ENCODE measurements at regions not wholly inside any gene's neighbourhood (a gene's known extent, or its start where the extent isn't known, plus 50 kb on each side); places are given as distances from the start of the nearest gene placed in this dataset.

DNA sequence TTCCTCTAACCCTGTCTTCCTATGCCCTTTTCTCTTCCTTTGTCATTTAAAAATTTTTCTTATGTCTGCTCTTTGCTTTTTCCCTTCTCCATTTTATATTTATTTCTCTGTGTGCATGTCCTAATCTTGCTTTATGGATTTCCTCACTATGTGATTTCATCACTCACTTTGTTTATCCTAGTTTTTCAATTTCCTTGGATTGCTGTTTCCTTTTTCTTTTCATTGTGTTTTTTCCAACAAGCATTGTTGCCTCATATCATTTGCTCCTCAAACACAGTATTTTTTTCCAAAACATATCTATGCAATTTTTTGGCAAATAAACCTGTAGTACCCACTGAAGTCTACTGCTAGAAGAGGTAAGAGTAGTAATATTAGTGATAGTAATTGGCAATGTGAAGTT lies 67.4 kb upstream of the PNPT1 start:
- DNase-seq = no peak
- CTCF ChIA-PET = no interaction called here
- H3K4me3 ChIP-seq (ENCODE audit: control insufficient read depth in 1 of 7, extremely low read depth in 1 of 7, insufficient read depth in 4 of 7, low read depth in 2 of 7, low read length in 6 of 7) = no peak overlapping the region
- no peaks in the 10 kb centered on the region for H3K9me3 ChIP-seq (ENCODE audit: control extremely low read depth in 1 of 5, control insufficient read depth in 4 of 5, insufficient read depth in 2 of 5, low read depth in 1 of 5, low read length in 4 of 5)
- H3K36me3 ChIP-seq (ENCODE audit: control insufficient read depth in 4 of 4, insufficient read depth in 4 of 4, low read length in 3 of 4) = no peaks in the 10 kb centered on the region
- no peaks in the 10 kb centered on the region for H3K4me1 ChIP-seq (ENCODE audit: control extremely low read depth in 1 of 4, control insufficient read depth in 4 of 4, insufficient read depth in 4 of 4, low read length in 3 of 4)
- POLR2A ChIA-PET = no interaction called here
- peaks cover 0 to 5% (median 0%) of the 10 kb centered on the region in 5 experiments for H3K27me3 ChIP-seq (replicated peaks in 2 of 5; ENCODE audit: control insufficient read depth in 4 of 5, insufficient read depth in 5 of 5, low read length in 4 of 5)
- no peak overlapping the region for H3K27ac ChIP-seq (ENCODE audit: insufficient read depth in 1 of 2, low read depth in 1 of 2, low read length in 2 of 2, poor library complexity in 1 of 2, severe bottlenecking in 2 of 2)

DNA sequence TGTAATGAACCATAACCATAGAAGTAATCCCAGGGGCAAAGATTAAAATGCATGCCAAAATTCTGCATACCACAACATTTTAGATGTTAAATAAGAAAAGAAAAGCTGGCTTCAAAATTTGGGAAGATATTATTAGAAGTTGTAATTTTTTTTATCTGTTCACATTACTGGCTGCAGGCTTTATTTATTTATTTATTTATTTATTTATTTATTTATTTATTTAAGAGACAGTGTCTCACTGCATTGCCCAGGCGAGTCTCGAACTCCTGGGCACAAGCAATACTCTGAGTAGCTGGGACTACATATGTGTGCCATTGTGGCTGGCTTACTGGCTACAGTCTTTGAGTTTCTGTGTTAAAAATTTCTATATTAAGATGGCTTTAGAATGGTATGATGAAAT lies 66.5 kb upstream of the PNPT1 start:
- H3K27ac ChIP-seq (ENCODE audit: insufficient read depth in 1 of 2, low read depth in 1 of 2, low read length in 2 of 2, poor library complexity in 1 of 2, severe bottlenecking in 2 of 2) = no peak overlapping the region
- 94% methylated on average over 2 of the region's 2 CpGs for WGBS (ENCODE audit: insufficient coverage)
- DNase-seq = no peak
- H3K4me1 ChIP-seq (ENCODE audit: control extremely low read depth in 1 of 4, control insufficient read depth in 4 of 4, insufficient read depth in 4 of 4, low read length in 3 of 4) = no peaks in the 10 kb centered on the region
- ChIA-PET POLR2A (no interaction called here), CTCF (no interaction called here)
- no peak overlapping the region for H3K4me3 ChIP-seq (ENCODE audit: control insufficient read depth in 1 of 7, extremely low read depth in 1 of 7, insufficient read depth in 4 of 7, low read depth in 2 of 7, low read length in 6 of 7)
- peaks cover 0 to 5% (median 0%) of the 10 kb centered on the region in 5 experiments for H3K27me3 ChIP-seq (replicated peaks in 2 of 5; ENCODE audit: control insufficient read depth in 4 of 5, insufficient read depth in 5 of 5, low read length in 4 of 5)
- no peaks in the 10 kb centered on the region for H3K36me3 ChIP-seq (ENCODE audit: control insufficient read depth in 4 of 4, insufficient read depth in 4 of 4, low read length in 3 of 4)
- no peaks in the 10 kb centered on the region for H3K9me3 ChIP-seq (ENCODE audit: control extremely low read depth in 1 of 5, control insufficient read depth in 4 of 5, insufficient read depth in 2 of 5, low read depth in 1 of 5, low read length in 4 of 5)

DNA sequence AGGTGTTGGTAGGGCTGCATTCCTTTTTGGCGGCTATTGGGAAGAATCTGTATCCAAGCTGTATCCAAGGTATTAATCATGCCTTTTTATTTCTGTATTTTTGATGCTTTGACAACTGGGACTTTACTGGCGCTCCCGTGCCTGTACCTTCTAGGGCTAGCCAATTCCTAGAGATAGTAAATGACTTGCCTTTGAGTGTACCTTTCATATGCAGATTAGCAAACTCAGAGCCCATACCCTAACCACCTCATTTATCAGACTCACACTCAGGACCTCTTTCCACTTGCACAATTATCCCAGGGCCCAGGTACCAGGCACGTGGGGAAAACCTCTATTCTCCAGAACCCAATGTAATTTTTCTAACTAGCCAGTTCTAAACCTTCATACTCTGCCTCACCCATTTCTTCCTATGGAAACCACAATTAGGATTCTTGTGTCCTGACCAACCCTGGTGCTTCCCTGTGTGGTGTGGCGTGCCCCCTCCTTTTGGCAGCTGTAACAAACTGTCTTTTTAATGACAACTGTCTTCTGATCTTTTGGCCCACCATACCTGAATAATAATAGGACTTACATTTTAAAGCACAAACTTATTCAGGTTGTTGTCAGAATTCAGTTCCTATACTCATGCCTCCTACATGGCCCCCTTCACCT lies 65.8 kb upstream of the PNPT1 start:
- POLR2A ChIA-PET = no interaction called here
- WGBS (ENCODE audit: insufficient coverage) = 89% methylated on average over 4 of the region's 5 CpGs
- Histone ChIP-seq H3K36me3 (ENCODE audit: control insufficient read depth in 4 of 4, insufficient read depth in 4 of 4, low read length in 3 of 4) (no peaks in the 10 kb centered on the region), H3K27ac (ENCODE audit: insufficient read depth in 1 of 2, low read depth in 1 of 2, low read length in 2 of 2, poor library complexity in 1 of 2, severe bottlenecking in 2 of 2) (no peak overlapping the region), H3K9me3 (ENCODE audit: control extremely low read depth in 1 of 5, control insufficient read depth in 4 of 5, insufficient read depth in 2 of 5, low read depth in 1 of 5, low read length in 4 of 5) (no peaks in the 10 kb centered on the region), H3K4me3 (ENCODE audit: control insufficient read depth in 1 of 7, extremely low read depth in 1 of 7, insufficient read depth in 4 of 7, low read depth in 2 of 7, low read length in 6 of 7) (no peak overlapping the region), H3K4me1 (ENCODE audit: control extremely low read depth in 1 of 4, control insufficient read depth in 4 of 4, insufficient read depth in 4 of 4, low read length in 3 of 4) (no peaks in the 10 kb centered on the region), H3K27me3 (replicated peaks in 2 of 5; ENCODE audit: control insufficient read depth in 4 of 5, insufficient read depth in 5 of 5, low read length in 4 of 5) (peaks cover 0 to 5% (median 0%) of the 10 kb centered on the region in 5 experiments)
- CTCF ChIA-PET = interaction anchor here (0.7 kb wide), 1 partner anchor 12 kb away, joined by 4 read pairs; no protein-coding TSS in a partner anchor
- no peak for DNase-seq

DNA sequence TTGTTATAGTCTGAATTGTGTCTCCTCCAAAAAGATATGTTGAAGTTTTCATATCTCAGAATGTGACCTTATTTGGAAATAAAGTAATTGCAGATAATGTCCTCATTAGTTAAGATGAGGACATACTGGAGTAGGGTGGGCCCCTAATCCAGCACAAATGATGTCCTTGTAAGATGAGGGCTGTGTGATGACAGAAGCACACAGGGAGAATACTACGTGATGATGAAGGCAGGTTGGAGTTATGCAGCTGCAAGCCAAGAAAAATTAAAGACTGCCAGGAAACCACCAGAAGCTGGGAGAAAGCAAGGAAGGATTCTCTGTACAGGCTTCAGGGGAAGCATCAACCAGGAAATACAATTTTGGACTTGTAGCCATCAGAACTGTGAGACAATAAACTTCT lies 58.3 kb upstream of the PNPT1 start:
- Histone ChIP-seq H3K36me3 (ENCODE audit: control insufficient read depth in 4 of 4, insufficient read depth in 4 of 4, low read length in 3 of 4) (no peaks in the 10 kb centered on the region), H3K4me1 (ENCODE audit: control extremely low read depth in 1 of 4, control insufficient read depth in 4 of 4, insufficient read depth in 4 of 4, low read length in 3 of 4) (no peaks in the 10 kb centered on the region), H3K27ac (ENCODE audit: insufficient read depth in 1 of 2, low read depth in 1 of 2, low read length in 2 of 2, poor library complexity in 1 of 2, severe bottlenecking in 2 of 2) (no peak overlapping the region), H3K4me3 (ENCODE audit: control insufficient read depth in 1 of 7, extremely low read depth in 1 of 7, insufficient read depth in 4 of 7, low read depth in 2 of 7, low read length in 6 of 7) (no peak overlapping the region), H3K27me3 (replicated peaks in 2 of 5; ENCODE audit: control insufficient read depth in 4 of 5, insufficient read depth in 5 of 5, low read length in 4 of 5) (no peaks in the 10 kb centered on the region), H3K9me3 (ENCODE audit: control extremely low read depth in 1 of 5, control insufficient read depth in 4 of 5, insufficient read depth in 2 of 5, low read depth in 1 of 5, low read length in 4 of 5) (peaks cover 0 to 3% (median 0%) of the 10 kb centered on the region in 5 experiments)
- DNase-seq = no peak
- CTCF ChIA-PET = no interaction called here
- POLR2A ChIA-PET = no interaction called here
- 100% methylated on average over 1 of the region's 1 CpG for WGBS (ENCODE audit: insufficient coverage)

DNA sequence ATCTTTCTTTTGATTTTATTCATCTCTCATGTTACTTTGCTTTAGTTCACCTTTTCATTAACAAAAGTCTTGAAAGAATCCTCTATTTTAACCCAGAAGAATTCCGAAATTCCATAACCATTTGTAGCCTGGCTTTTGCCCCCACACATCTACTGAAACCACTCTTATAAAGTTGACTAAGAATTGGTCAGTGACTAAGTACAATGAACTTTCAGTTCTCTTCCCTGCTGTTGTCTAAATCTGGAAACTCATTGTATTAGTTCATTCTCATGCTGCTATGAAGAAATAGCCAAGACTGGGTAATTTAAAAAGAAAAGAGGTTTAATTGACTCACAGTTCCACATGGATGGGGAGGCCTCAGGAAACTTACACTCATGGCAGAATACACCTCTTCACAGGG lies 49.9 kb upstream of the PNPT1 start:
- no peak overlapping the region for H3K27ac ChIP-seq (ENCODE audit: insufficient read depth in 1 of 2, low read depth in 1 of 2, low read length in 2 of 2, poor library complexity in 1 of 2, severe bottlenecking in 2 of 2)
- no CpG with 5 or more reads among the region's 1 CpG for WGBS (ENCODE audit: insufficient coverage)
- H3K27me3 ChIP-seq (replicated peaks in 2 of 5; ENCODE audit: control insufficient read depth in 4 of 5, insufficient read depth in 5 of 5, low read length in 4 of 5) = peaks cover 0 to 3% (median 0%) of the 10 kb centered on the region in 5 experiments

More for the DNA sequence above, 49.9 kb upstream of the PNPT1 start:
- no peak for DNase-seq
- no peak overlapping the region for H3K4me3 ChIP-seq (ENCODE audit: control insufficient read depth in 1 of 7, extremely low read depth in 1 of 7, insufficient read depth in 4 of 7, low read depth in 2 of 7, low read length in 6 of 7)
- CTCF ChIA-PET = no interaction called here
- POLR2A ChIA-PET = no interaction called here
- H3K36me3 ChIP-seq (ENCODE audit: control insufficient read depth in 4 of 4, insufficient read depth in 4 of 4, low read length in 3 of 4) = no peaks in the 10 kb centered on the region
- H3K9me3 ChIP-seq (ENCODE audit: control extremely low read depth in 1 of 5, control insufficient read depth in 4 of 5, insufficient read depth in 2 of 5, low read depth in 1 of 5, low read length in 4 of 5) = no peaks in the 10 kb centered on the region
- H3K4me1 ChIP-seq (ENCODE audit: control extremely low read depth in 1 of 4, control insufficient read depth in 4 of 4, insufficient read depth in 4 of 4, low read length in 3 of 4) = no peaks in the 10 kb centered on the region
